NOMO-1 treated with dmso at 0.1 percent for 144 hours (cell line): ENCODE measurements at regions not wholly inside any gene's neighbourhood (a gene's known extent, or its start where the extent isn't known, plus 50 kb on each side); places are given as distances from the start of the nearest gene placed in this dataset.

Experiments
- DNase-seq: peaks from one replicate; lab custom pipeline; 2025; ENCODE audit not compliant: unreplicated experiment; lab: John Stamatoyannopoulos, UW

DNA sequence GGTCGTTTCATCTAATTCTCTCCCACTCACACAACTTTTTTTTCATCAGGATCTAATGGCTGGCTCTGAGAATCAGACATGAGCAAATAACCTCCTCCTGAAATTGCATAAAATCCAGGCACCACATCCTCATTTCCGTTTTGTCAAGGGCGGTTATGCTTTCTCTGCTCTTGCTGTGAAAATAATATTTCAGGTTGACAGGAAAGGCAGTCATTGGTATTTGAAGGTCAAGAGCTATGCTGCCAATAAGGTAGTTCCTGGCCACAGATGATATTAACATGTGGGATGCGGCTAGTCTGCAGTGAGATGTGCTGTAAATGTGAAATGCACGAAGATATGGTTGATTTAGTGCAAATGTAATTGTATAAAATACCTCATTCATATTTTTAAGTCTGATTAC lies 870.2 kb upstream of the TMEM132C start:
- DNase-seq = no peak

DNA sequence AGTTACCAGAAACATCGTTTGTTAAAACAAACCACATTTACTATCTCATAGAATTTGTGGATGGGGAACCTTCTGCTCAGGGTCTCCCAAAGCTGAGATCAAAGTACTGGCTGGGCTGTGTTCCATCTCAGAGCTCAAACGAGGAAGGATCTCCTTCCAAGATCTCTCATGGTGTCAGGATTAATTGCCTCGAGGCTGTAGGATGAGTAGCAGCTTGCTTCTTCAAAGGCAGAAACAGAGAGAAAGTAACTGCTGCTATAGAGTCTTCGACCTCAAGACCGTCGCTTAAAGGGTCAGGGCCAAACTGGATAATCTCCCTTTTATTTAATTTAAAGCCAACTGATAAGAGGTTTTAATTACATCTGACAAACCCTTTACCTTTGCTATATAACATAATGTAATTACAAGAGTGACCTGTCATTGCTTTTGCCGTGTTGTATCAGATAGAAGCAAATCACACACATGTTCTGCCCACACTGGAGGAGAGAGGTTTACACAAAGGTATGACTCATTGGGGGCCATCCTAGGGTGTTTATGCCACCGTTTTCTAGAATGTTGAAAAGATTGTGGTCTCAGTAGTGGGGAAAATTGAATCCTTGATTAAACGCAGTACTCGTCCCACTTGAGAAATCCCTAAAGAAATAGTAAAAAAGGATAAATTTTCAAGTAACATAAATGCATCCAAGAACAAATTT lies 868.8 kb upstream of the TMEM132C start:
- DNase-seq = no peak

DNA sequence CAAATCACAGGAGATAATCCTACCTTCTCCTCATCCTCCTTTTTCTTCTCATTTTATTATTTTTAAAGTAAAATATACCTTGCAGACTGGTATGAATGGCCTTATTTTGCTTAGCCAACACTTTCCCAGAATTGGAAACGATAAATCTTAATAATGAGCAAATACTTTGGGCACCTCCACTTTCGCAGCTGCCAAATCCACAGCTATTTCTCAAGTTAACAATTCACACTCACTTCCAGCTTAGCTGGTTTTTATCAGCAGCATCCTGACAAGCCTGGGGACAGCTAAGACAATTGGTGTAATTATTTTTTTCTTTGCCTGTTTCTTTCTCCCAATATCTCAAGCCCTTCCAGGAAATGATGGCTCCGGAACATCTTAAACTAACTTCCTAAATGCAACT lies 867.5 kb upstream of the TMEM132C start:
- no peak for DNase-seq

DNA sequence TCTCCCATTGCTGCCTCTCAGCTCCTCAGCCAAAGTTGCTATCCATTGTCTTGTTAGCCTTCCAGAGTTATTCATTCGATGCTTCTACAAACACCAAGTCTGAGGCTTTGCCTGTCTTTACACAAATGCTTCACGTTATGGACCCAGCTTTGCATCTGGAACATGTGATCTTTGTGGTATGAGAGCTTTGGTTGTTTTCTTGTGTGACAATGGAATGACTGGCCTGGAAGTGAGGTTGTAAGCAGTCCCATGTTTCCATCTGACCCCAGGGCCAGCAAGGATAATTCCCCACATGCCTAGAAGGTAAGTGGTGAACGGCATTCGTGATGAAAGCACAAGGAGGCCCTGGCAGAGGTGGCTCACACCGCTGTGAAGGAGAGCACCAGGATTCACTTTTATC lies 866.7 kb upstream of the TMEM132C start:
- DNase-seq = no peak

DNA sequence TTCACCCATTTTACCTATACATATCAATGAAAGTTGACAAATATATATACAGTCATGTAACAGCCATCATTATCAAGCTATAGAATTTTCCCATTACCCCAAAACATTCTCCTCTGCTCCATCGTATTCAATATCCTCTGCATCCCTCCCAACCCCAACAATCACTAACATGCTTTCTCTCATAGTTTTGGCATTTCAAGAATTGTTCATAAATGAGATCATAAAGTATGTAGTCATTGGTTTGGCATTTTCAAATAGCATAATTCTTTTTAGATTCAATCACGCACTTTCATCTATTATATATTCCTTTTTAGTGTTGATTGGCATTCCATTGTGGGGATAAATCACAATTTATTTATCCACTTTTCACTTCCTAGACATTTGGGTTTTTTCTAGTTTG lies 866.0 kb upstream of the TMEM132C start:
- DNase-seq = no peak

DNA sequence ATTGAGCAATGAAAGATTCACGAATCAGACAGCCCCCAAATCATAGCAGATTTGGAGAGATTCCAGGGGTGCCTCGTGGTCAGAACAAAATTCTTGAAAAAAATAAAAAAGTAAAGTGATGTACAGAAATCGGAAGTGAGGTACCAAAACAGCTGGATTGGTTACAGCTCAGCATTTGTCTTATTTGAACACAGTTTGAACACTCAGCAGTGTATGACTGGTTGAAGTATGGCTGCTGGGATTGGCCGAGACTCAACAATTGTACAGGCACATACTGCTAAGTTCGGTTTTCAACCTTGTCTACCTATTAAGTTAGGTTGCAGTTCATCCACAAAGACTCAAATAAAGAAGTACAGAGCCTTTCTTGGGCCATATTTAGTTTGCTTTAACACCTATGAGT lies 865.4 kb upstream of the TMEM132C start:
- DNase-seq = no peak

DNA sequence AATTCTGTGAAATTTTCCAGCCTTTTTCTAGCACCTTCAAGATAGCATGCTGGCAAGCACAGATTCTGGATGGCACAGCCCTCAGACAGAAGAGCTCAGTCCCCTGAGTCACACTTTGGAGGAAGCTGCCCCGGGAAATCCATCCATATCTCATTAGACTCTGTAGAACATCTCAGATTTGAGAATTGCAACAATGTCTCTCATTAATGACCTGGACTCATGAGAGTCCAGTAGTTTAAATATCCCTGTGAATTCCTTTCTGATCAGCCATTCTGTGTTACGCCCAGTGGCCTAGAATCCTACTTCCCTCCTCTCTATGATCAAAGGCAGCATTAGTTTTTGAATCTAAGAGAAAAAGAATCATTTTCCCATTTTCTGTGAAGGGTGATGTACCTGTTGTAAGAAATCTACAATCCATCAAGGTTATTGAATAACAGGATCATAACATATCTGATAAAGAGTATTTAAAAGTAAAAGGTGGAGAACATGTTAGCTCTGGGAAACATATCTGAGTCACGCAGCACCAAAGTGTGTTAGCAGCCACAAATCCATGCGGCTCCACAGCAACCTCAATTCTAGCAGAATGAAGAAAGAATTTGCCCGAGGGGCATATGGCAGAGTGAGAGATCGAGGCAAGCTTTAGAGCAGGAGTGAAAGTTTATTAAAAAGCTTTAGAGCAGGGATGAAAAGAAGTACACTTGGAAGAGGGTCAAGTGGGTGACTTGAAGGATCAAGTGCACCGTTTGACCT lies 855.6 kb upstream of the TMEM132C start:
- no peak for DNase-seq

DNA sequence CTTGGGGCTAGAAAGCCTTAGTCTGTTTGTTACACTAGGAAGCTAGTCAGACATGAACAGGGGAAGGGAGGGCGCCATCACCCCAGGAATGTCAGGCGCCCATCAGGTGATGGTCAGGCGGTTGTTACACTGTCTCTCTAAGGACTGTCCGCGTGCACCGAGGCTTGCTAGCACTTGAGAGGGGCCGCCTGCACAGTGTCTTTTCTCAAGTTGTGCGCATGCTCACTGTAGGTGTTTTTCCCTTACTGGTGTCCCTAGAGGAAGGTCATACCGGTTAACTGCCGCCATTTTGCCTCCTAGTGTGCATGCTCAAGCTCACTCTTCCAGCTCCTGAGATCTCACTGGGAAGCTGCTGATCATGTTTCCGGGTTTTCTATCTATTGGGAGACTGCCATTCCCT lies 855.0 kb upstream of the TMEM132C start:
- DNase-seq = no peak

DNA sequence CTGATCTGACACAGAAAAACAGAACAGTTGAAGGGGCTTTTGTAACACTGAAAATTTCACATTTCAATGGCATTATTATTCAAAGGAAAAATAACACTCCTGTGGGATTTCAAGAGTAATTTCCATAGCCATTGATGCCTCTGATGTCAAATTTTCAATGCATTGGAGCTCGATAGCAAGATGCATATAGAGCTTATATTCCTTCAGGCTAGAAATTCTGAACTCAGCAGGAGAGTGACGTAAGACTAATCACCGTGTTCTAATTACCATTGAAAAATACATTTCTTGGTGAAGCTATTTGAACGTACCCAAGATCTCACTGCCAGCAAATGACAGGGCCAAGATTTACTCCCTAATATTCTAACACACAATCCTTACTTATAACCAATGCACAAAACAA lies 854.1 kb upstream of the TMEM132C start:
- DNase-seq = no peak

DNA sequence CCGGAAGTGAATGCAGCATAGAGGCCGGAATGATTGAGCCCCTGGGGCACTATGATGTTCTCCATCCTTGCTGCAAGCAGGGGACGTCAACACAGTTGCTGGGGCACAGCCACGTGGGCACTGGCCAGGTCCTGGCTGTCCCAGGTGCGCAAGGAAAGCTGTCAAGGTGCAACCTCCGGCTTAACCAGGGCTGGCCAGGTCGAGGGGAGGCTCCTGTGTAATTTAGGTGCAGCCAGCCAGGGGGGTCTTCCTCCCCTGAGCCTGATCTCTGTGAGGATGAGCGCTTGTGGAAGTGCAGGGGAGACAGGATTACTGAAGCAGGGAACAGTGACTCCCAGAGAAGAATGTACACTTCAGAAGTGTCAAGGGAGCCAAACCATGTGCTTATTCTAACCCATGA lies 852.8 kb upstream of the TMEM132C start:
- no peak for DNase-seq

DNA sequence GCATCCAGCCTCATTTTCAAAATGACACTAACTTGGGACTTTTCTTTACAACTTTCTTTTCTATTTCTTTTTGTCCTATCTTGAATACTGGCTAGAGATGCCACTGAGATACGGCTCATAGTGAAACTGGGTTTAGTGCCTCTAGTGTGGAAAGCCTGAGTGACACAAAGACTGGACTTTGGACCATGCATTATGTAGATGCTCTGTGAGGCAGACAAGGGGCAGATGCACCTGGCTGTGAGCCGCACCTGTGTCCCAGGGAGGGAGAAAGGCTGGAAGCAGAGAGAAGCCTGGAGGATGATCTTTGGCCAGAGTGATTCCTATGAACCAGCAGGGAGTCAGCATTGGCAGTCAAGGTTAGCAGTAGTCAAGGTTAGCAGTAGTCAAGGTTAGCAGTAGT lies 852.3 kb upstream of the TMEM132C start:
- DNase-seq = no peak

DNA sequence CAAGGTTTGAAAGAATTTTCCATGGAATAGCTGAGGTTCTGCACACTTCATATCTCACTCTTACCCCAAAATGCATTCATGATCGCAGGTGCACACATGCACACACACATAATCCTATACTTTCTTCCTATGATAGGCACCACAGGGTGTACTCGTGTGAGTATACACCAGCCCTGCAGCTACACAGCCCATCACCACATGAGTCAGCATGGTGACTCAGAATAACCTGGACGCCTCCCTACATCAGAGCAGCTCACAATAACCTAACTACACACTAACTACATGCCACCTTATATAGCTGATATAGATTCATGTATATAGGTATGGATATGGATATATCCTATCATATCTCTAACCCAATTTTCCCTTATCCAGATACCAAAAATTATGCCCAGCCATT lies 850.2 kb upstream of the TMEM132C start:
- DNase-seq = no peak

DNA sequence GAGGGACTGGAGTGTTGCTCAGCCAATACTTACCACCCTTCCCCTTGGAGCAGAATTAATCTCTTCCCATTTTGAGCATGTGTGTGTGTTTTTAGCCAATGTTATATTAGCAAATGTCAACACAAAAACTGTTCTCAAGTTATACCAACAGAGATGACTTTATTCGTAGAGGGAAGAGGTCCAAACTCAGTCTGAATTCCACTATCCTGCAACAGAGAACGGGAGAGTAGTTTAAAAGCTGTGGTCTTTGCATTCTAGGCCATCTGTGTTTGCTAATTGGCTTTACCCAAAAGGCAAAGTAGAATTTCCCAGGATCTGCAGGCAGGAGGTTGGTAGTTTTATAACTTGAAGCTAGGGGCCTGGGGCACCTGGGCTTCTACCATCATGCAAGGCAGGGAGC lies 847.9 kb upstream of the TMEM132C start:
- no peak for DNase-seq

DNA sequence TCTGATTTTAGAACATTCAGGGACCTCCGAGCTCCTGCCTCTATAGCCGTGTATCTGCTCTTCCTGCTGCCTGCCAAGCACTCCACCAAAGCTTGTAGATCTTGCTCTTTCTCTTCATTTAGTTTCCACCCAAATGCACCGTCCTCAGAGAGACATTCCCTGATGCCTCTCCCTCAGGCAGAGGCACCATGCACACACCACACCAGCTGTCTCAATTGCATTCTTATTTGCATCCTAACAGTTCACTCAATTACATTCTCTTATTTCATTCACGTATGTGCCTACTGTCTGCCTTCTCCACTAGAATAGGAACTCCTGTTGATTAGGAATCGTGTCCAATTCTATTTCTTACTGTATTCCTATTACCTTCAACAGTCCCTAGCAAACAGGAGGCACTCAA lies 845.4 kb upstream of the TMEM132C start:
- DNase-seq = no peak

DNA sequence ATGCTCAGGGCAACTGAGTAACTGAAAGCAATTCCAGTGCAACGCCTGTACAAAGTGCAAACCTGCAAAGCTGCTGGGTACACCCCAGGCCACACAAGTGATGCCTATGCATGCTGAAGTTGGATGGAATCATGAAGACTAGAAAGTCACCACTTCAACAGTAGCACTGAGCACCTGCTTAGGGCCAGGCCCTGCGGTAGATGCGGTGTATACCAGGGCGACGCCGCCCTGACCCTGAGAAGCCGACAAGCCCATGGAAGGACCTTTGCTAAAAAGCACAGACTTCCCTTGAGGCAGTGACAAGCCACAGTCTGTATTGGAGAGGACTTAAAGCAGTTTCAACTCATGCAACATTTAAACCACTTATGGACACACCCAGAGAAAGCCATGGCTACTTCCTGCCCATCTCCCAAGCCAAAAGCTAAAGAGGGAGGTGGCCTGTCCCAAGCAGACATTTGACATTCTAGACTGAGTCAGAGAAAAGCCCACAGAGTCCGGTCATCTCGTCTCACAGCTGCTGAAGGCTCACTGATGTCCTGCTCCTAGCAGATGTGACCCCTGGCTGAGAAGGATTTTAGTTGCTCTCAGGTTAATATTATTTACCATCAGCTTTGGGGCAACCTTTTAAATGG lies 843.9 kb upstream of the TMEM132C start:
- no peak for DNase-seq

DNA sequence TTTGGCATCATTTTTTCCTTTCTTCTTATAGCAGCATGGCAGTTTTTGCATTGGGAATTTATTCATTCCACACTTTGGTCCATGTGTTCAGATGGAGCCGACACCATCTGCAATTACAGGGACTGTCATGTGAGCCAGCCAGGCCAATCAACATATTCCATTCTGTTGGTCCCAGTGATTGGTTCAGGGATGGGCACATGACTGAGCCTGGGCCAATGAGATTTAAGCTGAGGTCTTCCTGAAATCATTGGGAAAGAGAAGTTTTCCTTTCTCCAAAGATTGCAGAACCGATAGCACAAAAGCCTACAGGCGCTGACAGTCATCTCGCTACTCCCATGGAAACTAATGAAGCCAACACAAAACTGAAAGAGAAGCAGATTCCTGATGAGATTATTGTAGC lies 841.5 kb upstream of the TMEM132C start:
- DNase-seq = no peak

DNA sequence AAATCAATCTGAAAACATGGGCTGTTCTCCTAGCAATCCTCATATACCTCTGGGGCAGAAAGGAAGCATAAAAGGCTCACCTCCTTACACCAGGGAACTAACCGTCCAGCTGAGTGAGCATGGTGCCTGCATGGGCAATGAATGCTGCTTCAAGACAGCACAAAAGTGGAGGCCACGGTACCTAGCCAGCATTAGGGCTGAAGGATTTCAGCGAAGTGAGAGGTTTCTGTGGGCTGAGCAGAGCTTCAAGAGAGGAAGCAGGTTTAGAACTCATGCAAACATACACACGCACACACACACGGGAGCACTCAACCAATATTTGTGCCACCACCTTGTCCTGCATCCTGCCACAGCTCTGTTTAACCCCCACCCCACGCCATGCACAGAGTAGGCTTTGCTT lies 838.5 kb upstream of the TMEM132C start:
- DNase-seq = no peak

DNA sequence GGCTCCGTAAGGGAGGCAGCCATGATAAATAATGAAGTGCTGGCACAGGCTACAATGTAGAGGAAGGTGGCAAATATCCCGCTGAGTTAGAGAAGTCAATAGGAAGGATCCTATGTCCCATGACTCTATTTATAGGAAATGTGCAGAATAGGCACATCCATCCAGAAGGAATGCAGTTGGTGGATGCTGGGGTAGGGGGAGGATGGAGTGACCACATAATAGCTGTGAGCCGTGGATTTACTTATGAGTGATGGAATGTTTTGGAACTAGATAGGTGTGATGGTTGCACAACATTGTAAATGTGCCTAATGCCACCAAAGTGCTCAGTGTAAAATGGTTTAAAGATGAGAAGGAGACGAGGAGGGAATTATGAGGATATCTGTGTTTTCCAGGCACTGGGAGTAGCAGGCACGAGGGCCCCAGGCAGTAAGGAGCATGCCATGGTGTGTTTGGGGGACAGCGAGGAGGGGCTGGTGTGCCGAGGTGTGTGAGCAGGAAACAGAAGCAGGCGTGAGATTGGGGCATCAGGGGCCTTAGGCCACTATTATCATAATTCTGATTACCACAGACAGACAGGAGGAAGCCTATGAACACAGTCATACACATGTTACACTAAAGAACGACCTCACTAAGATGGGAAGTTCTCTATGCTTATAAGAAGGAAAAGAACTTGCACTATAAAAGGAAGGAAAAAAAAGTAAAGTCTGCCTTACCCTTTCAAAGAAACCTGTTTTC lies 837.3 kb upstream of the TMEM132C start:
- no peak for DNase-seq

DNA sequence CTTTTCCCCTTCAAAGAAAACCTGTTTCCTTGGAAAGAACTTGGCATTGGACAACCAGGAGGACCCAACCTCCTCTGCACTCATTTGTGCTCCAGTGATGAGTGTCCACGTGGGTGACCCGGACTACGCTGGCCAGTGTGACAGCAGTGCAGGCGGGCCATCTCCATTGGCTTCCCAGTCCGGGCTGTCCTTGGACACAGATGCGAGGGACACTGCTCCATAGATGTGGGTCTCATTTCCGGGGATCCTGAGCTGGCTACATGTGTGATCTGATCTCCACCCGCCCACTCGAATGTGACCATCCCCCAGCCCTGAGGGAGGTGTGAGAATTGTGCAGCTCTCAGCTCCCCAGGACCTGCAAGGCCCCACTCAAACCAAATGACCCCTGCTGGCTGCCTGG lies 836.6 kb upstream of the TMEM132C start:
- no peak for DNase-seq

DNA sequence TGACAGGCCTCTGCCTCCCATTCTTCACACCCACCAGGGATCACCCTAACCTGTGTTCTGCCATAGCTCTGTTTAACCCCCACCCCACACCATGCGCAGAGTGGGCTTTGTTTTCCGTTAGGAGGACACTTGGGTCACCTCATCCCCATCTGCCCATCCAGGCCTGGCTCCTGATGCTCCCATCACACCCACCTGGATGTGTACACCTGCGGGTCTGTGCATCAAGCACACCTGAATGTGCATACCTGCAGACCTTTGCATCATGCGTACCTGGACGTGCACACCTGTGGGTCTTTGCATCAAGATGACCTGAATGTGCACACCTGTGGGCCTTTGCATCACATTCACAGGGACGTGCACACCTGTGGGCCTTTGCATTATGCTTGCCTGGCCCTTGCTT lies 835.8 kb upstream of the TMEM132C start:
- DNase-seq = no peak

DNA sequence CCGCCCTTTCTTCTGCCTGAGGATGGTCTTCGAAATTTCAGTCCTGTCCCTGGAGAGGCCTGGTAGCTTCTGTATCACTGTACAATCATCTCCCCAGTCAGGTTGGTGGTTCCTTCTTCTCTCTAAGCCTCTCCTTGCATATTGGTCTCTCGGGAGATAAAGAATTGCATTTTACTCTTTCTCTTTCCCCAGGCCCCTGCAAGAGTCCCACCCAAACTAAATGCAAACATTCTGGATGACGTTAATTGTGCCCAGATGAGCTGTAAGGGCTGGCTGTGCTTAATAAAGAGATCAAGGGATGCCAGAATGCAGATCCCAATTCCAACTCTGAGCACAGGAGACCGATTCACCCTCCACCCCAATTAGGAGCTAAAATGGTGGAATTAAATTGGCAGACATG lies 835.4 kb upstream of the TMEM132C start:
- no peak for DNase-seq

DNA sequence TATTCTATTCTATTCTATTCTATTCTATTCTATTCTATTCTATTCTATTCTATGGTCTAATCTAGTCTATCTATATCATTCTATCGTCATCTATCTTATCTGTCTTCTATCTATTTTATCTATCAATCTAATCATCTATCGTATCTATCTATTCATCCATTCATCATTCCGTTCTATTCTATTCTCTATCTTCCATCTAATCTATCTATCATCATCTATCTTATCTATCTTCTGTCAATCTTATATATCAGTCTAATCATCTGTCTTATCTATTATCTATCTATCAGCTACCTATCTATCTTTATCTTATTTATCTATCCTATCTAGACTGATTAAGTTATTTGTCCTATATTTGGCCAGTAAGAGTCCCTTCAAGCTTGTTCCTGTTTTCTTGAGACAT lies 831.5 kb upstream of the TMEM132C start:
- no peak for DNase-seq
